GM23338 (cell line): ENCODE measurements at regions not wholly inside any gene's neighbourhood (a gene's known extent, or its start where the extent isn't known, plus 50 kb on each side); places are given as distances from the start of the nearest gene placed in this dataset.

Experiments
- ATAC-seq: fragments of 200-7000 bp; cut with Tn5 transposase; 3 replicates; pipeline ENCODE4 v1.9.1; 2020
- DNase-seq: peaks from one replicate; pipeline ENCODE4 v3.0.0-alpha.2; 2015; ENCODE audit warnings: low spot score
- H2AFZ ChIP-seq: fragments of 200-600 bp; sonication (generic); 2 replicates; pipeline ENCODE4 v1.8.0; 2016; ENCODE audit warnings: antibody characterized with exemption, mild to moderate bottlenecking, moderate library complexity
- H3F3A ChIP-seq: fragments of 200-600 bp; sonication (generic); replicated peaks from 2 replicates; pipeline ENCODE4 v1.8.0; 2017; ENCODE audit warnings: antibody characterized with exemption, mixed run types, low read depth
- H3K27ac ChIP-seq: fragments of 200-600 bp; sonication (generic); 2 replicates; pipeline ENCODE4 v1.6.1; 2016; ENCODE audit warnings: low read depth
- H3K27me3 ChIP-seq: fragments of 200-600 bp; sonication (generic); 2 replicates; pipeline ENCODE4 v1.8.0; 2016; ENCODE audit warnings: mild to moderate bottlenecking, mixed run types, moderate library complexity; ENCODE audit not compliant: insufficient read depth
- H3K36me3 ChIP-seq: fragments of 200-600 bp; sonication (generic); 2 replicates; pipeline ENCODE4 v1.8.0; 2016; ENCODE audit warnings: mild to moderate bottlenecking; ENCODE audit not compliant: insufficient read depth
- H3K4me1 ChIP-seq: fragments of 200-600 bp; sonication (generic); 2 replicates; pipeline ENCODE4 v1.8.0; 2016; ENCODE audit warnings: mild to moderate bottlenecking, moderate library complexity; ENCODE audit not compliant: insufficient read depth
- H3K4me2 ChIP-seq: fragments of 200-600 bp; sonication (generic); 2 replicates; pipeline ENCODE4 v1.7.1; 2017; ENCODE audit warnings: mixed run types
- H3K4me3 ChIP-seq: fragments of 200-600 bp; sonication (generic); 2 replicates; pipeline ENCODE4 v1.6.1; 2016; ENCODE audit warnings: mixed run types
- H3K79me2 ChIP-seq: fragments of 200-600 bp; sonication (generic); replicated peaks from 2 replicates; pipeline ENCODE4 v1.8.0; 2017; ENCODE audit warnings: mild to moderate bottlenecking; ENCODE audit not compliant: insufficient read depth
- H3K9me2 ChIP-seq: fragments of 200-600 bp; sonication (generic); 2 replicates; pipeline ENCODE4 v1.8.0; 2017; ENCODE audit not compliant: insufficient read depth
- H4K20me1 ChIP-seq: fragments of 200-600 bp; sonication (generic); replicated peaks from 2 replicates; pipeline ENCODE4 v1.8.0; 2017; ENCODE audit warnings: mild to moderate bottlenecking; ENCODE audit not compliant: insufficient read depth
- H3K27ac Mint-ChIP-seq: 2 replicates; pipeline ENCODE4 v1.8.0; 2020; ENCODE audit warnings: inconsistent platforms, mild to moderate bottlenecking, moderate library complexity, mixed read lengths
- H3K27me3 Mint-ChIP-seq: 3 replicates; pipeline ENCODE4 v1.8.0; 2022; ENCODE audit warnings: low read depth, mild to moderate bottlenecking, moderate library complexity, mixed read lengths, inconsistent platforms; ENCODE audit not compliant: insufficient read depth, poor library complexity
- H3K36me3 Mint-ChIP-seq: 3 replicates; pipeline ENCODE4 v1.8.0; 2021; ENCODE audit warnings: low read depth, mild to moderate bottlenecking, inconsistent platforms, moderate library complexity, mixed read lengths
- H3K4me1 Mint-ChIP-seq: 3 replicates; pipeline ENCODE4 v1.8.0; 2020; ENCODE audit warnings: mild to moderate bottlenecking, inconsistent platforms, mixed read lengths
- H3K4me3 Mint-ChIP-seq: 3 replicates; pipeline ENCODE4 v1.8.0; 2021; ENCODE audit warnings: moderate library complexity, mild to moderate bottlenecking, inconsistent platforms, mixed read lengths
- H3K9me3 Mint-ChIP-seq: 3 replicates; pipeline ENCODE4 v1.8.0; 2020; ENCODE audit warnings: moderate library complexity, mild to moderate bottlenecking, inconsistent platforms, mixed read lengths
- CREB1 ChIP-seq: fragments of 250-450 bp; sonication (Bioruptor Pico); IDR thresholded peaks from 2 replicates; pipeline ENCODE4 v1.5.0; 2020; ENCODE audit warnings: low read depth, mild to moderate bottlenecking, moderate library complexity
- CTCF ChIP-seq, 2 experiments: fragments of 200-600 bp in 1 of 2; sonication (generic) in 1 of 2; conservative IDR thresholded peaks; 2 replicates each; pipeline versions ENCODE4 v1.5.1 to v1.6.1; 2016 to 2017; ENCODE audit warnings: antibody characterized with exemption in 2 of 2, low read depth in 2 of 2, mild to moderate bottlenecking in 2 of 2, moderate library complexity in 1 of 2
- ETS1 ChIP-seq: IDR thresholded peaks from 2 replicates; pipeline ENCODE4 v1.6.1; 2016; ENCODE audit warnings: antibody characterized with exemption
- EZH2phosphoT487 ChIP-seq: fragments of 200-600 bp; sonication (generic); IDR thresholded peaks from one replicate; pipeline ENCODE4 v1.8.1; 2018; ENCODE audit warnings: antibody characterized with exemption; ENCODE audit not compliant: unreplicated experiment
- JUNB ChIP-seq: IDR thresholded peaks from one replicate; pipeline ENCODE4 v1.6.1; 2016; ENCODE audit warnings: antibody characterized with exemption; ENCODE audit not compliant: unreplicated experiment
- NANOG ChIP-seq: IDR thresholded peaks from 2 replicates; pipeline ENCODE4 v1.6.1; 2016; ENCODE audit warnings: antibody characterized with exemption, borderline replicate concordance
- POLR2AphosphoS5 ChIP-seq: IDR thresholded peaks from 2 replicates; pipeline ENCODE4 v1.6.1; 2016; ENCODE audit warnings: antibody characterized with exemption, low read depth
- REST ChIP-seq: IDR thresholded peaks from one replicate; pipeline ENCODE4 v1.6.1; 2018; ENCODE audit warnings: antibody characterized with exemption; ENCODE audit not compliant: unreplicated experiment
- STAT1 ChIP-seq: IDR thresholded peaks from one replicate; pipeline ENCODE4 v1.6.1; 2016; ENCODE audit warnings: antibody characterized with exemption; ENCODE audit not compliant: unreplicated experiment
- ZNF114 ChIP-seq: fragments of 250-450 bp; sonication (Bioruptor Pico); IDR thresholded peaks from 2 replicates; pipeline ENCODE4 v1.5.0; 2020; ENCODE audit warnings: mild to moderate bottlenecking, moderate library complexity
- ZNF462 ChIP-seq: fragments of 250-450 bp; sonication (Bioruptor Pico); IDR thresholded peaks from 2 replicates; pipeline ENCODE4 v1.5.0; 2020; ENCODE audit warnings: mild to moderate bottlenecking, moderate library complexity

GRCh38 chrX:40237731-40238178 is 140.0 kb upstream of the BCOR start (continued):
- no peak for TF ChIP-seq ETS1
- no peak for TF ChIP-seq JUNB
- no peak for TF ChIP-seq STAT1
- no peak for TF ChIP-seq NANOG

GRCh38 chrX:40230646-40231045 is 132.9 kb upstream of the BCOR start:
- Mint-ChIP-seq H3K4me1 (no peaks in the 10 kb centered on the region), H3K27ac (no peak overlapping the region), H3K36me3 (no peaks in the 10 kb centered on the region), H3K27me3 (peaks cover 5% of the 10 kb centered on the region), H3K9me3 (no peaks in the 10 kb centered on the region), H3K4me3 (no peak overlapping the region)
- H3K4me1 ChIP-seq, result no peaks in the 10 kb centered on the region
- no peaks in the 10 kb centered on the region for H4K20me1 ChIP-seq
- H3K4me2 ChIP-seq, result no peak overlapping the region
- ATAC-seq (no peak), DNase-seq (no peak)
- H3K27ac ChIP-seq, result no peak overlapping the region
- no peaks in the 10 kb centered on the region for H3K79me2 ChIP-seq
- no peak overlapping the region for H3K4me3 ChIP-seq
- H3K9me2 ChIP-seq, result no peaks in the 10 kb centered on the region
- H3F3A ChIP-seq, result no peaks in the 10 kb centered on the region
- no peak overlapping the region for H2AFZ ChIP-seq
- no peaks in the 10 kb centered on the region for H3K36me3 ChIP-seq
- no peaks in the 10 kb centered on the region for H3K27me3 ChIP-seq
- TF ChIP-seq REST (no peak), ZNF114 (CRISPR knock-in tag) (no peak), EZH2phosphoT487 (no peak), POLR2AphosphoS5 (no peak), ETS1 (no peak), NANOG (no peak), JUNB (no peak), CREB1 (no peak), CTCF (conservative IDR thresholded peaks at IDR 0.05; ENCODE audit: low read depth in 2 of 2) (no peak), ZNF462 (CRISPR knock-in tag) (no peak), STAT1 (no peak)
